DOHH2 (cell line): ENCODE measurements at regions not wholly inside any gene's neighbourhood (a gene's known extent, or its start where the extent isn't known, plus 50 kb on each side); places are given as distances from the start of the nearest gene placed in this dataset.

ENCODE experiments used
- H3F3A ChIP-seq: fragments of 200-600 bp; sonication (generic), shearing (Covaris generic); 2 replicates; pipeline ENCODE4 v1.6.0; 2016; ENCODE audit warnings: antibody characterized with exemption, mild to moderate bottlenecking; ENCODE audit not compliant: control insufficient read depth, insufficient read depth
- H3K27ac ChIP-seq: fragments of 200-600 bp; sonication (generic); 2 replicates; pipeline ENCODE4 v1.5.1; 2014; ENCODE audit warnings: low read depth, mild to moderate bottlenecking, low read length, moderate library complexity
- H3K27me3 ChIP-seq: fragments of 200-600 bp; sonication (generic); 2 replicates; pipeline ENCODE4 v1.6.1; 2014; ENCODE audit warnings: mild to moderate bottlenecking, low read length, mixed read lengths; ENCODE audit not compliant: control insufficient read depth
- H3K36me3 ChIP-seq: fragments of 200-600 bp; sonication (generic); 2 replicates; pipeline ENCODE4 v1.6.1; 2014; ENCODE audit warnings: mild to moderate bottlenecking, low read length, moderate library complexity, mixed read lengths; ENCODE audit not compliant: control insufficient read depth
- H3K4me1 ChIP-seq: fragments of 200-600 bp; sonication (generic); 2 replicates; pipeline ENCODE4 v1.6.1; 2014; ENCODE audit warnings: mild to moderate bottlenecking, low read length, mixed read lengths; ENCODE audit not compliant: control insufficient read depth
- H3K4me2 ChIP-seq: fragments of 200-600 bp; sonication (generic); 2 replicates; pipeline ENCODE4 v1.6.0; 2014; ENCODE audit warnings: mild to moderate bottlenecking, low read length, moderate library complexity
- H3K4me3 ChIP-seq: fragments of 200-600 bp; sonication (generic); 2 replicates; pipeline ENCODE4 v1.5.1; 2014; ENCODE audit warnings: mild to moderate bottlenecking, low read length, mixed read lengths
- H3K79me2 ChIP-seq: fragments of 200-600 bp; sonication (generic); 2 replicates; pipeline ENCODE4 v1.6.1; 2014; ENCODE audit warnings: mild to moderate bottlenecking, low read length, mixed read lengths; ENCODE audit not compliant: control insufficient read depth
- H3K9me2 ChIP-seq: fragments of 200-600 bp; sonication (generic); replicated peaks from 2 replicates; pipeline ENCODE4 v1.6.1; 2014; ENCODE audit warnings: mild to moderate bottlenecking, low read length, mixed read lengths; ENCODE audit not compliant: control insufficient read depth
- H3K9me3 ChIP-seq: fragments of 200-600 bp; sonication (generic); 2 replicates; pipeline ENCODE4 v1.6.1; 2014; ENCODE audit warnings: antibody characterized with exemption, low read length, mixed read lengths; ENCODE audit not compliant: control insufficient read depth, insufficient read depth
- H4K20me1 ChIP-seq: fragments of 200-600 bp; sonication (generic); 2 replicates; pipeline ENCODE4 v1.6.0; 2014; ENCODE audit warnings: low read depth, mild to moderate bottlenecking, antibody characterized with exemption, low read length, moderate library complexity; ENCODE audit not compliant: control insufficient read depth, insufficient read depth
- CTCF ChIP-seq: fragments of 200-600 bp; sonication (generic); IDR thresholded peaks from one replicate; pipeline ENCODE4 v1.5.1; 2014; ENCODE audit warnings: antibody characterized with exemption, mild to moderate bottlenecking, low read depth, low read length; ENCODE audit not compliant: poor library complexity, severe bottlenecking
- EZH2phosphoT487 ChIP-seq: fragments of 200-600 bp; sonication (generic); IDR thresholded peaks from 2 replicates; pipeline ENCODE4 v1.6.1; 2017; ENCODE audit warnings: borderline replicate concordance, mild to moderate bottlenecking, antibody characterized with exemption, low read length, moderate library complexity, mixed read lengths

GRCh38 chr3:167958141-167958540, 137.6 kb downstream of the GOLIM4 start:
- no peak overlapping the region for H3K4me2 ChIP-seq
- no peak for TF ChIP-seq EZH2phosphoT487
- no peak for TF ChIP-seq CTCF
- H3K36me3 ChIP-seq, result no peaks in the 10 kb centered on the region
- no peaks in the 10 kb centered on the region for H3K27me3 ChIP-seq
- no peak overlapping the region for H3K27ac ChIP-seq
- H3K9me3 ChIP-seq, result no peaks in the 10 kb centered on the region
- no peaks in the 10 kb centered on the region for H4K20me1 ChIP-seq
- H3K9me2 ChIP-seq, result no peaks in the 10 kb centered on the region
- H3K4me3 ChIP-seq, result no peak overlapping the region
- no peaks in the 10 kb centered on the region for H3K79me2 ChIP-seq
- no peaks in the 10 kb centered on the region for H3K4me1 ChIP-seq
- no peaks in the 10 kb centered on the region for H3F3A ChIP-seq

GRCh38 chr3:167952969-167953368, 142.8 kb downstream of the GOLIM4 start:
- no peaks in the 10 kb centered on the region for H3K4me1 ChIP-seq
- H3K27me3 ChIP-seq, result no peaks in the 10 kb centered on the region
- H3K79me2 ChIP-seq, result no peaks in the 10 kb centered on the region
- no peak overlapping the region for H3K27ac ChIP-seq
- TF ChIP-seq EZH2phosphoT487, result no peak
- no peak for TF ChIP-seq CTCF
- H3K9me2 ChIP-seq, result no peaks in the 10 kb centered on the region
- H3K36me3 ChIP-seq, result no peaks in the 10 kb centered on the region
- H3K4me2 ChIP-seq, result no peak overlapping the region
- no peak overlapping the region for H3K4me3 ChIP-seq
- H3F3A ChIP-seq, result no peaks in the 10 kb centered on the region
- no peaks in the 10 kb centered on the region for H3K9me3 ChIP-seq
- no peaks in the 10 kb centered on the region for H4K20me1 ChIP-seq

GRCh38 chr3:167950212-167950611, 145.5 kb downstream of the GOLIM4 start:
- no peaks in the 10 kb centered on the region for H3K79me2 ChIP-seq
- no peaks in the 10 kb centered on the region for H4K20me1 ChIP-seq
- no peaks in the 10 kb centered on the region for H3K9me2 ChIP-seq
- H3K4me3 ChIP-seq, result no peak overlapping the region
- H3K36me3 ChIP-seq, result no peaks in the 10 kb centered on the region
- no peaks in the 10 kb centered on the region for H3K4me1 ChIP-seq
- no peak overlapping the region for H3K27ac ChIP-seq
- H3F3A ChIP-seq, result no peaks in the 10 kb centered on the region
- H3K9me3 ChIP-seq, result no peaks in the 10 kb centered on the region
- TF ChIP-seq EZH2phosphoT487 (no peak), CTCF (no peak)
- no peaks in the 10 kb centered on the region for H3K27me3 ChIP-seq
- H3K4me2 ChIP-seq, result no peak overlapping the region
